Endodermal cell (in vitro differentiated cells): ENCODE measurements at regions not wholly inside any gene's neighbourhood (a gene's known extent, or its start where the extent isn't known, plus 50 kb on each side); places are given as distances from the start of the nearest gene placed in this dataset.

Experiments
- DNase-seq: peaks from one replicate; pipeline ENCODE4 v3.0.0-alpha.2; 2017
- H3K27ac ChIP-seq: 2 replicates; pipeline ENCODE4 v1.5.1; 2013; ENCODE audit warnings: mild to moderate bottlenecking, low read depth, low read length, moderate library complexity
- H3K27me3 ChIP-seq: 2 replicates; pipeline ENCODE4 v1.6.1; 2013; ENCODE audit warnings: mild to moderate bottlenecking, low read length, moderate library complexity; ENCODE audit not compliant: insufficient read depth, control insufficient read depth, poor library complexity, severe bottlenecking
- H3K36me3 ChIP-seq: 2 replicates; pipeline ENCODE4 v1.7.0; 2013; ENCODE audit warnings: mild to moderate bottlenecking, low read length, moderate library complexity; ENCODE audit not compliant: control insufficient read depth, insufficient read depth
- H3K4me1 ChIP-seq: one replicate; pipeline ENCODE4 v1.7.0; 2013; ENCODE audit warnings: low read length; ENCODE audit not compliant: control insufficient read depth, insufficient read depth
- H3K4me3 ChIP-seq: 2 replicates; pipeline ENCODE4 v1.5.1; 2013; ENCODE audit warnings: mild to moderate bottlenecking, low read length, moderate library complexity
- H3K9ac ChIP-seq: 2 replicates; pipeline ENCODE4 v1.6.1; 2013; ENCODE audit warnings: mild to moderate bottlenecking, low read length, moderate library complexity; ENCODE audit not compliant: poor library complexity, severe bottlenecking; ENCODE audit errors: extremely low read depth
- H3K9me3 ChIP-seq: 2 replicates; pipeline ENCODE4 v1.6.1; 2013; ENCODE audit warnings: mild to moderate bottlenecking, low read length, moderate library complexity; ENCODE audit not compliant: control insufficient read depth
- H3K27ac Mint-ChIP-seq: 2 replicates; pipeline ENCODE4 v1.8.0; 2020; ENCODE audit warnings: mixed read lengths
- H3K27me3 Mint-ChIP-seq: 2 replicates; pipeline ENCODE4 v1.8.0; 2021; ENCODE audit warnings: mild to moderate bottlenecking, mixed read lengths; ENCODE audit not compliant: insufficient read depth
- H3K36me3 Mint-ChIP-seq: 2 replicates; pipeline ENCODE4 v1.8.0; 2020; ENCODE audit warnings: low read depth, mixed read lengths
- H3K4me1 Mint-ChIP-seq: 2 replicates; pipeline ENCODE4 v1.8.0; 2020; ENCODE audit warnings: mixed read lengths
- H3K4me3 Mint-ChIP-seq: 2 replicates; pipeline ENCODE4 v1.8.0; 2020; ENCODE audit warnings: mild to moderate bottlenecking, moderate library complexity, mixed read lengths
- H3K9me3 Mint-ChIP-seq: 2 replicates; pipeline ENCODE4 v1.8.0; 2020; ENCODE audit warnings: mild to moderate bottlenecking, mixed read lengths
- CTCF ChIP-seq: fragments of 200-600 bp; sonication (generic); conservative IDR thresholded peaks from 2 replicates; pipeline ENCODE4 v1.5.0; 2021; ENCODE audit warnings: antibody characterized with exemption, mild to moderate bottlenecking
- WGBS, 2 experiments: methylation state at CpG; one replicate each; pipeline versions ENCODE4 v1.1.5 to v1.1.7; 2013; ENCODE audit warnings: missing lambda C conversion rate in 2 of 2, mixed read lengths in 1 of 2; ENCODE audit not compliant: insufficient coverage in 1 of 2, insufficient read length in 1 of 2; 5-methylcytosine and 5-hydroxymethylcytosine counted together

- Mint-ChIP-seq H3K4me3 (no peak overlapping the region), H3K9me3 (no peaks in the 10 kb centered on the region), H3K4me1 (no peaks in the 10 kb centered on the region), H3K27ac (no peak overlapping the region), H3K27me3 (no peaks in the 10 kb centered on the region), H3K36me3 (no peaks in the 10 kb centered on the region)
- H3K9me3 ChIP-seq, result no peaks in the 10 kb centered on the region
- H3K4me3 ChIP-seq, result no peak overlapping the region
- H3K9ac ChIP-seq, result no peak overlapping the region
- no CpG with 5 or more reads among the region's 1 CpG for WGBS, 2 experiments
- H3K27ac ChIP-seq, result no peak overlapping the region
- no peak for DNase-seq
- H3K4me1 ChIP-seq, result no peaks in the 10 kb centered on the region
- no peak for TF ChIP-seq CTCF
- H3K27me3 ChIP-seq, result no peaks in the 10 kb centered on the region
- H3K36me3 ChIP-seq, result no peaks in the 10 kb centered on the region
Observed at GRCh38 chr2:35858216-35858615, 497.4 kb upstream of the CRIM1 start.

GRCh38 chr2:35857498-35857897 lies 498.1 kb upstream of the CRIM1 start:
- no peaks in the 10 kb centered on the region for H3K4me1 ChIP-seq
- DNase-seq, result no peak
- no peaks in the 10 kb centered on the region for H3K27me3 ChIP-seq
- no peak overlapping the region for H3K4me3 ChIP-seq
- H3K4me3 Mint-ChIP-seq, result no peak overlapping the region
- 90 to 94% methylated on average over 2 to 3 of the region's 3 CpGs for WGBS, 2 experiments
- H3K9me3 ChIP-seq, result no peaks in the 10 kb centered on the region
- H3K36me3 ChIP-seq, result no peaks in the 10 kb centered on the region
- TF ChIP-seq CTCF, result no peak
- H3K27ac ChIP-seq, result no peak overlapping the region
- H3K27me3 Mint-ChIP-seq, result no peaks in the 10 kb centered on the region
- no peaks in the 10 kb centered on the region for H3K36me3 Mint-ChIP-seq
- H3K4me1 Mint-ChIP-seq, result no peaks in the 10 kb centered on the region
- no peak overlapping the region for H3K27ac Mint-ChIP-seq
- H3K9ac ChIP-seq, result no peak overlapping the region
- no peaks in the 10 kb centered on the region for H3K9me3 Mint-ChIP-seq

GRCh38 chr2:35831385-35831784 lies 524.2 kb upstream of the CRIM1 start:
- H3K36me3 ChIP-seq, result no peaks in the 10 kb centered on the region

More at GRCh38 chr2:35831385-35831784, 524.2 kb upstream of the CRIM1 start:
- Mint-ChIP-seq H3K9me3 (peaks cover 2% of the 10 kb centered on the region), H3K27me3 (no peaks in the 10 kb centered on the region), H3K27ac (no peak overlapping the region), H3K4me1 (no peaks in the 10 kb centered on the region), H3K36me3 (peaks cover 3% of the 10 kb centered on the region), H3K4me3 (no peak overlapping the region)
- Histone ChIP-seq H3K9ac (no peak overlapping the region), H3K4me1 (peaks cover 3% of the 10 kb centered on the region), H3K27ac (no peak overlapping the region), H3K4me3 (no peak overlapping the region), H3K27me3 (no peaks in the 10 kb centered on the region), H3K9me3 (peaks cover 4% of the 10 kb centered on the region)
- DNase-seq, result no peak
- no peak for TF ChIP-seq CTCF
